ENCODE measurements at regions not wholly inside any gene's neighbourhood (a gene's known extent, or its start where the extent isn't known, plus 50 kb on each side); places are given as distances from the start of the nearest gene placed in this dataset.

DNA sequence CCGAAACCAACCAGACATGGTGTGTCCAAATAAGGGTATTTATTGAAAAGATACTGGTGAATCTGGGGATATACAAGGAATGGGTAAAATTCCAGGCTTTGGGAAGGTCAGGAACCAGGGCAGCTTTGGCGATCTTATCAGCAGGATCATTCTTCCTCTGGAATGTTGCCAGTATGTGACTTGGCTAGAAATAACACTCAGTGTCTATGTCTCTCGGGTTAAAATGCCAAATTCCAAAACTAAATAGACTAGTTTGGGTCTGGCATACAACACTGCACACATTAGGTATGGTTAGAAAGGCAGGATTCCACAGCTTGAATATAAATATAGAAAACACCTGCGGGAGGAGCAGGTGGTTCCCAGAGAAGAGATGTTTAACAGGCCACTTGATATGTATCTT is 220.2 kb upstream of the CD96 start:
- H3K36me3 Mint-ChIP-seq, result peaks cover 9% of the 10 kb centered on the region
- H3K4me1 Mint-ChIP-seq, result peaks cover 33% of the 10 kb centered on the region
- H3K9me3 Mint-ChIP-seq, result no peaks in the 10 kb centered on the region
- CTCF ChIA-PET, result interaction anchor here (1.0 kb wide), 1 partner anchor 10 kb away, joined by 3 read pairs; no protein-coding TSS in a partner anchor
- no peaks in the 10 kb centered on the region for H3K27me3 Mint-ChIP-seq
- H3K27ac Mint-ChIP-seq, result no peak overlapping the region
- no peak for DNase-seq
- no peak overlapping the region for H3K4me3 Mint-ChIP-seq

- CTCF ChIA-PET, result interaction anchor here (0.7 to 1.7 kb wide), 2 partner anchors 14 to 15 kb away, joined by 3 to 5 read pairs; no protein-coding TSS in a partner anchor
- Mint-ChIP-seq H3K4me1 (peaks cover 33% of the 10 kb centered on the region), H3K4me3 (no peak overlapping the region), H3K27ac (no peak overlapping the region), H3K9me3 (no peaks in the 10 kb centered on the region), H3K27me3 (no peaks in the 10 kb centered on the region), H3K36me3 (peaks cover 9% of the 10 kb centered on the region)
- DNase-seq, result no peak
Observed at GRCh38 chr3:111323019-111323418, 219.0 kb upstream of the CD96 start.

DNA sequence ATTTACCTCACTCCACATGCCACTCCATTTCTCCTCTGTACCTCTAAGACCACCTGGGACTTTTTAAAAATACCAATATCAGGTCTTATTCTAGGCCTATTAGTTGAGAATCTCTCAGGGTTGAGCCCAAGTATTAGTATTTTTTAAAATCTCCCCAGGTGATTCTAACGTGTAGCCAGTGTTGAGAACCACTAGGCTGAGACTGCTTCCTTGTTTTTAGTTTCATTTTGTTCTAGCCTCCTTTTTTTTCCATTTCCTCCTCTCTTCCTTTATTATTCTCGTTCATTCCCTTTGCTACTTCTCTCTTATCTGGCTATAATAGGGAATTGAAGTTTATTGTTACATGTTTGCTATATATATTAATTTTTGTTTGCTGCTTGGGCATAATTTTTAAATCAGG is 217.8 kb upstream of the CD96 start:
- Mint-ChIP-seq H3K9me3 (no peaks in the 10 kb centered on the region), H3K27ac (peak overlapping the region; percentile 37), H3K4me3 (peak overlapping the region; percentile 53), H3K36me3 (peaks cover 9% of the 10 kb centered on the region), H3K4me1 (peaks cover 33% of the 10 kb centered on the region), H3K27me3 (no peaks in the 10 kb centered on the region)
- no peak for DNase-seq
- CTCF ChIA-PET, result interaction anchor here (0.7 to 1.7 kb wide), 3 partner anchors 9 to 14 kb away, joined by 3 to 5 read pairs (median 3); no protein-coding TSS in a partner anchor

DNA sequence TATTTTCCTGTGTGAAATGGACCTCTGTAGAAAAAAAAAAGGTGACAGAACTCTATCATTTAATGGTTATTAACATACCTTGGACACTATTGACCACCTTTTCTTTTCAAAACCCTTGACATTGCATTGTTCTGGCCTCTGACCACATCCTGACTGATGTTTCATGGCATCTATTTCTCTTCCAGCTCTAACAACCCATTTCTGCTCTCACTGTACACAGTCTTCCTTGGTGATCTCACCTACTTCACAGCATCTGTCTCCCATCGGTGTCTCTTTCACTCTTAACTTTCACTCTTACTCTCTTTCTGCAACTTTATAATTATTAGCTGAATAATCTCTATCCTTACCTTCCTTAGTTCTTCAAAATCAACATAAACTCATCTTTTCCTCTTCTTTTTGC is 217.4 kb upstream of the CD96 start:
- CTCF ChIA-PET, result interaction anchor here (1.0 kb wide), 1 partner anchor 88 kb away, joined by 3 read pairs; no protein-coding TSS in a partner anchor
- DNase-seq, result no peak
- H3K27me3 Mint-ChIP-seq, result no peaks in the 10 kb centered on the region
- peaks cover 33% of the 10 kb centered on the region for H3K4me1 Mint-ChIP-seq
- H3K36me3 Mint-ChIP-seq, result peaks cover 9% of the 10 kb centered on the region
- peak overlapping the region; percentile 37 for H3K27ac Mint-ChIP-seq
- peak overlapping the region; percentile 17 for H3K4me3 Mint-ChIP-seq
- no peaks in the 10 kb centered on the region for H3K9me3 Mint-ChIP-seq

GRCh38 chr3:111325160-111325718 is 216.8 kb upstream of the CD96 start:
- no peak for DNase-seq
- H3K4me3 Mint-ChIP-seq, result no peak overlapping the region
- peaks cover 33% of the 10 kb centered on the region for H3K4me1 Mint-ChIP-seq
- peaks cover 9% of the 10 kb centered on the region for H3K36me3 Mint-ChIP-seq
- H3K9me3 Mint-ChIP-seq, result no peaks in the 10 kb centered on the region
- CTCF ChIA-PET, result interaction anchor here (1.0 kb wide), 1 partner anchor 88 kb away, joined by 3 read pairs; no protein-coding TSS in a partner anchor
- H3K27ac Mint-ChIP-seq, result peak overlapping the region; percentile 22
- no peaks in the 10 kb centered on the region for H3K27me3 Mint-ChIP-seq

DNA sequence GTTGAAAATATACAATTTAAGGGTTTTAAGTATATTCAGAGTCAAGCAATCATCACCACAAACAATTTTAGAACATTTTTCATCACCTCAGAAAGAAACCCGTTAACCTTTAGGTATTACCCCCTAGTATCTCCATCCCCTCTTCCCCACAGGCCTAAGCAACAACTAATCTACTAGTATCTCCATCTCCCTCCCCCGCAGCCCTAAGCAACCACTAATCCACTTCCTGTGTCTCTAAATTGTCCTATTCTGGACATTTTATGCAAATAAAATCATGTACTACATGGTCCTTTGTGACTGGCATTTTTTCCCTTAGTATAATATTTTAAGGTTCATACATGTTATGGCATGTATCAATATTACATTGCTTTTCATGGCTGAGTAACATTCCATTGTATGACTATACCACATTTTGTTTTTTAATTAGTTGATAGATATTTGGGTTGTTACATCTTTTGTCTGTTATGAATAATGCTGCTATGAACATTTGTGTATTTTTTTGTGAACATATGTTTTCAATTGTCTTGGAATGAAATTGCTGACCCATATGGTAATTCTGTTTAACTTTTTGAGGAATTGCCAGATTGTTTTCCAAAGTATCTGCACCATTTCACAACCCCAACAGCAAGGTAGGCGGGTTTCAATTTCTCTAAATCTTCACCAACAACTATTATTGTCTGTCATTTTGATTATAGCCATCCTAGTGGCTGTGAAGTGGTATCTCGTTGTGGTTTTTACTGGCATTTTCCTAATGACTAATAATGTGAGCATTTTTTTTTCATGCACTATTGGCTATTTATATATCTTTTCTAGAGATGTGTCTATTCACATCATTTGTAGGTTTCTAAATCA is 215.6 kb upstream of the CD96 start:
- no peaks in the 10 kb centered on the region for H3K27me3 Mint-ChIP-seq
- H3K36me3 Mint-ChIP-seq, result peaks cover 9% of the 10 kb centered on the region
- H3K4me3 Mint-ChIP-seq, result no peak overlapping the region
- no peaks in the 10 kb centered on the region for H3K9me3 Mint-ChIP-seq
- no peak overlapping the region for H3K27ac Mint-ChIP-seq
- CTCF ChIA-PET, result no interaction called here
- DNase-seq, result peak; percentile 27
- peaks cover 33% of the 10 kb centered on the region for H3K4me1 Mint-ChIP-seq

DNA sequence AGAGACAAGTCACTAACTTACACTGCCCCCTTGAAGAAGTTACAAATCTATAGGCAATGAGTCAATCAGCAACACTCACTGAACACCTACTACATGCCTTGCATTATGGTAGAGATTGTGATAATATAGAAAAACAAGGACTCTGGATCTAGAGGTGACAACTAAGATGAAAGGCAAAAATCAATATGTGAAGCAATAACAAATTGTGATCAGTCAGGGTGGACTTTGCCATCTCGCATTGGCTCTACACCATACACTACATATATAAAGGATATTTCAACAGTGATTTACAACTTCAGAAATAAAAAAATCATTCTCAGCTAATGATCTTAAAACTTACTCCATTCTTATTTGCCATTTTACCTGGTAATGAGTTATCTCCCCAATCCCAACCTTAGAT is 210.7 kb upstream of the CD96 start:
- Mint-ChIP-seq H3K9me3 (no peaks in the 10 kb centered on the region), H3K36me3 (no peaks in the 10 kb centered on the region), H3K4me3 (no peak overlapping the region), H3K4me1 (peaks cover 6% of the 10 kb centered on the region), H3K27me3 (no peaks in the 10 kb centered on the region), H3K27ac (no peak overlapping the region)
- no peak for DNase-seq
- CTCF ChIA-PET, result interaction anchor here (0.8 kb wide), 1 partner anchor 10 kb away, joined by 3 read pairs; no protein-coding TSS in a partner anchor

GRCh38 chr3:111331912-111332311 is 210.1 kb upstream of the CD96 start:
- no peaks in the 10 kb centered on the region for H3K9me3 Mint-ChIP-seq
- H3K27me3 Mint-ChIP-seq, result no peaks in the 10 kb centered on the region
- no peak overlapping the region for H3K4me3 Mint-ChIP-seq
- CTCF ChIA-PET, result interaction anchor here (0.8 kb wide), 1 partner anchor 10 kb away, joined by 3 read pairs; no protein-coding TSS in a partner anchor
- H3K27ac Mint-ChIP-seq, result no peak overlapping the region
- peaks cover 12% of the 10 kb centered on the region for H3K4me1 Mint-ChIP-seq
- DNase-seq, result no peak
- no peaks in the 10 kb centered on the region for H3K36me3 Mint-ChIP-seq

- H3K4me3 Mint-ChIP-seq, result no peak overlapping the region
- H3K27ac Mint-ChIP-seq, result no peak overlapping the region
- no peaks in the 10 kb centered on the region for H3K9me3 Mint-ChIP-seq
- DNase-seq, result no peak
- CTCF ChIA-PET, result interaction anchor here (1.0 kb wide), 1 partner anchor 9 kb away, joined by 3 read pairs; no protein-coding TSS in a partner anchor
- H3K27me3 Mint-ChIP-seq, result no peaks in the 10 kb centered on the region
- no peaks in the 10 kb centered on the region for H3K36me3 Mint-ChIP-seq
- H3K4me1 Mint-ChIP-seq, result peaks cover 16% of the 10 kb centered on the region
Observed at GRCh38 chr3:111332488-111333080, 209.4 kb upstream of the CD96 start.

- CTCF ChIA-PET, result interaction anchor here (1.0 to 1.2 kb wide), 2 partner anchors 10 to 23 kb away, joined by 3 read pairs; no protein-coding TSS in a partner anchor
- Mint-ChIP-seq H3K4me1 (peaks cover 23% of the 10 kb centered on the region), H3K4me3 (no peak overlapping the region), H3K27ac (no peak overlapping the region), H3K27me3 (no peaks in the 10 kb centered on the region), H3K36me3 (no peaks in the 10 kb centered on the region), H3K9me3 (no peaks in the 10 kb centered on the region)
- DNase-seq, result no peak
Observed at GRCh38 chr3:111333642-111334041, 208.4 kb upstream of the CD96 start.

- no peaks in the 10 kb centered on the region for H3K27me3 Mint-ChIP-seq
- H3K4me3 Mint-ChIP-seq, result no peak overlapping the region
- CTCF ChIA-PET, result interaction anchor here (0.8 to 4.6 kb wide), 10 partner anchors 10 to 281 kb away, joined by 3 to 20 read pairs (median 4); no protein-coding TSS in a partner anchor
- peaks cover 23% of the 10 kb centered on the region for H3K4me1 Mint-ChIP-seq
- H3K9me3 Mint-ChIP-seq, result peaks cover 10% of the 10 kb centered on the region
- H3K27ac Mint-ChIP-seq, result no peak overlapping the region
- H3K36me3 Mint-ChIP-seq, result no peaks in the 10 kb centered on the region
- no peak for DNase-seq
Observed at GRCh38 chr3:111335512-111336303, 206.3 kb upstream of the CD96 start.

GRCh38 chr3:111336511-111336910 is 205.5 kb upstream of the CD96 start:
- Mint-ChIP-seq H3K4me1 (peaks cover 23% of the 10 kb centered on the region), H3K27me3 (no peaks in the 10 kb centered on the region), H3K4me3 (no peak overlapping the region), H3K27ac (no peak overlapping the region), H3K9me3 (peaks cover 16% of the 10 kb centered on the region), H3K36me3 (no peaks in the 10 kb centered on the region)
- DNase-seq, result no peak
- CTCF ChIA-PET, result interaction anchor here (0.7 to 4.6 kb wide), 12 partner anchors 8 to 355 kb away, joined by 3 to 20 read pairs (median 4); no protein-coding TSS in a partner anchor

DNA sequence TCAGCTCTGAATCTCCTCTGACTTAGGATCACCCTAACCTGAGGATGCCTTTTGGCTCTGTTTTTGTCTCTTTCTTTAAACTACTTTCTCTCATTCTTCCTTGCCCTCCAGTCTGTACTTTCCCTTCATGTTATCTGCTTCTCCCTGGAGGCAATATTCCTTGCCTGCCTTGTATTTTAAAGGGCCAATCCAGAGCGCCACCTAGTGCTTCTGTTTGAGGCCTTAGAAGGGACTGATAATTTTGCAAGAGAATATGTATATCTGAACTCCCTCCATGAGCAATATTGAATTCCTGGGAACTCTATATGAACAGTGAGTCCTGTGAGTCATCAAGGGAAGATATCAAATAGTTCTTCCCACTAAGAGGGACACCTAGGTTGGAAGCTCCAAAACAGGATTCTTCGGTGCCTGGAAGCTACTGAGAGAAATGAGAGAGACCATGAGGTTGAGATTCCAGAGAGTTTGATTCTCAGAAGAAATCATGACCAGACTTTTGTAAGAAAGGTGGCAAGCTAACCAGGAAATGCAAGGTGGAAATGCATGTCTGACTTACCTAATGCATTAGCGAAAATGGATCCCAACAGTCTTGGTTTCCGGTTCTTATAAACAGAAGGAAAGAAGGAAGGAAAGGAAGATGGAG is 203.8 kb upstream of the CD96 start:
- DNase-seq, result peak; percentile 64
- peaks cover 23% of the 10 kb centered on the region for H3K4me1 Mint-ChIP-seq
- H3K9me3 Mint-ChIP-seq, result peaks cover 24% of the 10 kb centered on the region
- H3K4me3 Mint-ChIP-seq, result no peak overlapping the region
- no peaks in the 10 kb centered on the region for H3K36me3 Mint-ChIP-seq
- H3K27me3 Mint-ChIP-seq, result no peaks in the 10 kb centered on the region
- CTCF ChIA-PET, result interaction anchor here (0.6 to 4.6 kb wide), 19 partner anchors 15 to 264 kb away, joined by 3 to 20 read pairs (median 3); no protein-coding TSS in a partner anchor
- H3K27ac Mint-ChIP-seq, result no peak overlapping the region

All from activated naive CD4-positive, alpha-beta T cell treated with anti-CD3 and anti-CD28 coated beads, Interleukin-2, amount 10 ng/mL, durations not matched to agents 7 days and 5 days (primary cell).